ENCODE measurements at regions not wholly inside any gene's neighbourhood (a gene's known extent, or its start where the extent isn't known, plus 50 kb on each side); places are given as distances from the start of the nearest gene placed in this dataset.

GRCh38 chr7:97275475-97275874, 158.0 kb downstream of the SDHAF3 start:
- TF ChIP-seq REST (IDR thresholded peaks at IDR 0.05; ENCODE audit: low read depth) (no peak), NFIC (IDR thresholded peaks at IDR 0.05) (no peak), CEBPB (IDR thresholded peaks at IDR 0.05) (no peak), ZBTB7A (IDR thresholded peaks at IDR 0.05; ENCODE audit: low read depth) (no peak), USF1 (IDR thresholded peaks at IDR 0.05) (no peak), FOXM1 (IDR thresholded peaks at IDR 0.05; ENCODE audit: borderline replicate concordance, low read depth) (no peak), RAD21 (IDR thresholded peaks at IDR 0.05; ENCODE audit: low read depth) (no peak), MAX (IDR thresholded peaks at IDR 0.05) (no peak), EGR1 (IDR thresholded peaks at IDR 0.05) (no peak), EP300 (IDR thresholded peaks at IDR 0.05; ENCODE audit: borderline replicate concordance) (no peak), TAF1 (IDR thresholded peaks at IDR 0.05; ENCODE audit: low read depth) (no peak), TCF12 (IDR thresholded peaks at IDR 0.05; ENCODE audit: low read depth) (no peak), CREB1 (IDR thresholded peaks at IDR 0.05; ENCODE audit: low read depth) (no peak)

- TF ChIP-seq CEBPB (IDR thresholded peaks at IDR 0.05) = no peak
These were observed 163.5 kb downstream of the SDHAF3 start for GRCh38 chr7:97280950-97281349.

GRCh38 chr7:97285348-97285747, 167.8 kb downstream of the SDHAF3 start:
- TF ChIP-seq NFIC (IDR thresholded peaks at IDR 0.05) = no peak

- TF ChIP-seq FOXM1 (IDR thresholded peaks at IDR 0.05; ENCODE audit: borderline replicate concordance, low read depth) (no peak), EP300 (IDR thresholded peaks at IDR 0.05; ENCODE audit: borderline replicate concordance) (no peak), EGR1 (IDR thresholded peaks at IDR 0.05) (no peak)
These were observed 175.5 kb downstream of the SDHAF3 start for GRCh38 chr7:97293031-97293430.

- TF ChIP-seq TCF12 (IDR thresholded peaks at IDR 0.05; ENCODE audit: low read depth) (no peak), USF1 (IDR thresholded peaks at IDR 0.05) (no peak), EGR1 (IDR thresholded peaks at IDR 0.05) (no peak), ZBTB7A (IDR thresholded peaks at IDR 0.05; ENCODE audit: low read depth) (no peak), NFIC (IDR thresholded peaks at IDR 0.05) (no peak), FOXM1 (IDR thresholded peaks at IDR 0.05; ENCODE audit: borderline replicate concordance, low read depth) (no peak), MAX (IDR thresholded peaks at IDR 0.05) (no peak), TAF1 (IDR thresholded peaks at IDR 0.05; ENCODE audit: low read depth) (no peak), CREB1 (IDR thresholded peaks at IDR 0.05; ENCODE audit: low read depth) (no peak), CEBPB (IDR thresholded peaks at IDR 0.05) (no peak), EP300 (IDR thresholded peaks at IDR 0.05; ENCODE audit: borderline replicate concordance) (no peak), RAD21 (IDR thresholded peaks at IDR 0.05; ENCODE audit: low read depth) (no peak), YY1 (IDR thresholded peaks at IDR 0.05; ENCODE audit: low read depth) (no peak), TEAD4 (IDR thresholded peaks at IDR 0.05) (no peak), REST (IDR thresholded peaks at IDR 0.05; ENCODE audit: low read depth) (no peak)
These were observed 181.1 kb downstream of the SDHAF3 start for GRCh38 chr7:97298561-97298960.

- TF ChIP-seq EP300 (IDR thresholded peaks at IDR 0.05; ENCODE audit: borderline replicate concordance) = no peak
- TF ChIP-seq FOXM1 (IDR thresholded peaks at IDR 0.05; ENCODE audit: borderline replicate concordance, low read depth) = no peak
- TF ChIP-seq YY1 (IDR thresholded peaks at IDR 0.05; ENCODE audit: low read depth) = no peak
- no peak for TF ChIP-seq RAD21 (IDR thresholded peaks at IDR 0.05; ENCODE audit: low read depth)
- no peak for TF ChIP-seq NFIC (IDR thresholded peaks at IDR 0.05)
- TF ChIP-seq ZBTB7A (IDR thresholded peaks at IDR 0.05; ENCODE audit: low read depth) = no peak
- TF ChIP-seq TCF12 (IDR thresholded peaks at IDR 0.05; ENCODE audit: low read depth) = no peak
- TF ChIP-seq MAX (IDR thresholded peaks at IDR 0.05) = no peak
- TF ChIP-seq CREB1 (IDR thresholded peaks at IDR 0.05; ENCODE audit: low read depth) = no peak
- TF ChIP-seq TEAD4 (IDR thresholded peaks at IDR 0.05) = no peak
- no peak for TF ChIP-seq CEBPB (IDR thresholded peaks at IDR 0.05)
- TF ChIP-seq EGR1 (IDR thresholded peaks at IDR 0.05) = no peak
- no peak for TF ChIP-seq REST (IDR thresholded peaks at IDR 0.05; ENCODE audit: low read depth)
- no peak for TF ChIP-seq USF1 (IDR thresholded peaks at IDR 0.05)
- TF ChIP-seq TAF1 (IDR thresholded peaks at IDR 0.05; ENCODE audit: low read depth) = no peak
These were observed 188.1 kb downstream of the SDHAF3 start for GRCh38 chr7:97305589-97305988.
